ENCODE measurements at regions not wholly inside any gene's neighbourhood (a gene's known extent, or its start where the extent isn't known, plus 50 kb on each side); places are given as distances from the start of the nearest gene placed in this dataset.

- DNase-seq: no peak
Measured at GRCh38 chr10:117669122-117669521, 126.6 kb downstream of the EMX2 start.

- DNase-seq: no peak
Measured at GRCh38 chr10:117670116-117670904, 127.8 kb downstream of the EMX2 start.

DNA sequence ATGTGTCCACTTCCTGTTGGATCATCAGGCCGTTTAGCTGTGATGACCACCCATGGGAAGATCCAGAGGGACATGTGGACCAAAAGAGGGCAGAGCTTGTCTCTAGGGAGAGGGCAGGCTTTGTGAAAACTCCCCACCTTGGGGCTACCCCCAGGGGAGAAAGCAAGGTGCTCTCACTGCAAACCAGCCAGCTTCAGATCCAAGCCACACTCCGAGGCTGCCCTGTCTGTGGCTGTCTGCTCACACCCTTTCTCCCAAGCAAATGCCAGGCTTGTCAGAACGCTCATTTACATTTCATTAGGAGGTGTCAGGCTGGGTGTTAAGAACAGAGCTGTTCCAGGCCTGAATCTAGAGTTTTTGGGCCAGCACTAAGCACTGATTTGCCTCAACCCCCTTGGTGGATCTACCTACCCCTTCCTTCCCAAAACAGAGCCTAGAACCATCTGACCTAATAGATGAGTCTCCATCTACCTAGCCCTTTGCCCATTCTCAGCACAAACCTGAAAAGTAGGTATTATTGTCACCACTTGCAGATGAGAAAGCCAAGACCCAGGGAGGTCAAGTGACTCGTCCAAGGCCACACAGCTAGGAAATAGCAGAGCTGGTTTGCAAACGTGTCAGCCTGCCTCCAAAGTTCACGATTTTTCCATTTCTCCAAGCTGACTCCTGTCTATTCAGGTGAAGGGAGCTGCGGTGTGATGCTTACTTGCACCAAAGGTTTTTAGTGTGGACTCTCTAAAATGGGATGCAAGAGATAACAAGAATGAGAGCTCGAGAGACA, 130.9 kb downstream of the EMX2 start:
- DNase-seq: no peak

GRCh38 chr10:117674201-117674600, 131.7 kb downstream of the EMX2 start:
- no peak for DNase-seq

- DNase-seq: no peak
Measured at GRCh38 chr10:117674646-117675045, 132.1 kb downstream of the EMX2 start.

DNA sequence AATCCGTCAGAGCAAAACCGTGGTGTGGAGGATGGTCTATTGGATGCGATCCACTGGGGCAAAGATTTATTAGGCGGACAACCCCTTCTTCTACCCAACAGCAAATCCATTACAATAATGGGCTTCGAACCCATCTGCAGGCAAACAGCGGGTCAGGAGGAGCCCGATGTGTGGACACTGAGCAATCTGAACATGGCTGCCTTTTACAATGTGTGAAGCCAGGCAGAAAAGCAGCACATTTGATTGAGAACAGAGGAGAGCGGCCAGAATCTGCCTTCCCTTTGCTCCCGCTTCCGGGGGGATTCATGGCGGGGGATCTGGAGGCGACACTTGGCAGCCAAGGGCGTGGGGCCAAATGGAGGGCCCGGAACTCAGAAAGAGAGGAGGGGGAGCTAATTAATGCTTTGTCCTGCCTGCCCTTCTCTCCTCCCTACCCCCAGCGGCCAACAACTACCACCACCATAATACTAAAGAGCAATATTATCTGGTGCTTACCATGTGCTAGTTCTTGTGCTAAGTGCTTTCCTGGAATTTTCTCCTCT, 133.0 kb downstream of the EMX2 start:
- DNase-seq: no peak

- no peak for DNase-seq
Measured at GRCh38 chr10:117677239-117677638, 134.7 kb downstream of the EMX2 start.

DNA sequence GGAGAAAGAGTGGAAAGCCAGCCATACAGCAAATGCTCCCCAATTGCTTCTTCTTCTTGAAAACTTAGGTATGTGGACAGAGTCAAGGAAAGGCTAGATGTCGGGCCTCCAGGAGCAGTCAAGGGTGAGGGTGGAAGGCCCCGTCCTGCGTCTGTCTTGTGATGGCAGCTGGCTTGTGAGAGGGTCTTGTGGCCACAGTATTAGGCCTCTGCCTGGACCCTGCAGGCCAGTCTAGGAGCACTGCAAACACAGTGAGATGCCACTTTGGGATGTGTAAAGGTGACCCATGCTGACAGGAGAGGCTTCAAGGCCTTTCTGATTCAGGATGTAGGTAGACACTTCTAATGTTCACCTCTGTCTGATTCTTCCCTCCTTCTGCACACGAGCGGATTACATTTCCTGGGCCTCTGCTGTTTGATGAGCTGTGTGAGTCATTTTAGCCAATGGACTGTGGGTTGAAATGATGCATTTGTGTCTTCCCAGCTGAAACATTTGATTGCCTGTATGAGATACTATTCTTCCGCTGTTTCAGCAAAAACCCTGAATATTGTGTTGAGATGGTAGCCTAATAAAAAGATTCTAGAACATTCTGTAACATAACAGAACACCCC, 135.4 kb downstream of the EMX2 start:
- no peak for DNase-seq

DNA sequence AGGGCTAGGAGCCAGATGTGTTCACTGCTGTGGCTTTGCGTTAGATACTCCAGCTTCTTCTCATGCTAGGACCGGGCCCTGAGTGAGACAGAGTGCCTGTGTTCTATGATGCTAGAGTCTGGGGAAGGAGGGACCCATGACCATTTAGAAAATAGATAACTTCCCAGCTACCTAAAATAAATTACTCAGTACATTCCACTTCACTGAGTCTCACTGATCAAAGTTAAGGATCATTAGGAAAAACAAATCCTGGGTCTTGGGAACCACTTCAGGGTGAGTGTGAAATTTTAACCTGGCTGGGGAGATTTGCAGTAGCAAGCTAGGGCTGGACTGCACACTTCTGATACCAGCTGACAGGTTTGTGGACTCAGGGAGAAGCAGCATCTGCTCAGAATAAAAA, 138.1 kb downstream of the EMX2 start:
- no peak for DNase-seq

- no peak for DNase-seq
Measured at GRCh38 chr10:117681104-117681503, 138.6 kb downstream of the EMX2 start.

DNA sequence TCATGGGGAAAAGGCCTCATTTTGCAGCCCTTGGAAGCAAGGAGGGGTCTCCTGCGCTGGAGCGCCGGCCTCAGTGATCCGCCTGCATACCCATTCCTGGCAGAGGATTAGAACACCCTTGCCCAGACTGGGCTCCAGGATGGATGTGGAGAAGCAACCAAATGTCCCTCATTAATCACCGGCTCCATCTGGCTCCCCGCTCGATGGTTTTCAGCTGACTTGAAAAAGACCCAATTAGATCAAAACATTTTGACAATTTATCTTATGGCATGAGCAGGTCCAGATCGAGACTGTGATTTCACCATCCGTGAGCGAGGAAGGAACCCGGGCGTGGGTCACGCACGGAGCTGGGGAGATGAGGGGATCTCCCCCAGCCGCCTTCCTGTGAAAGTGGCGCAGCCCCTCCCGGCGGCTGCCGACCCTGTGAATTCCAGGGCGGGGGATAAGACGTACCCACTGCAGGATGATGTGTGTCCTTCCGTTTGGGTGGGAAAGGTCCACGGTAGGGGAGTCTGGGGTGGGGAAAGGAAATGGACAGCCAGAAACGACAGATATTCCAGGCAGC, 141.6 kb downstream of the EMX2 start:
- no peak for DNase-seq

- DNase-seq: peak in 5 of 56 donors; percentile 2 to 26 (median 6)
Measured at GRCh38 chr10:117684672-117685211, 142.2 kb downstream of the EMX2 start.

- no peak for DNase-seq
Measured at GRCh38 chr10:117685431-117685830, 142.9 kb downstream of the EMX2 start.

DNA sequence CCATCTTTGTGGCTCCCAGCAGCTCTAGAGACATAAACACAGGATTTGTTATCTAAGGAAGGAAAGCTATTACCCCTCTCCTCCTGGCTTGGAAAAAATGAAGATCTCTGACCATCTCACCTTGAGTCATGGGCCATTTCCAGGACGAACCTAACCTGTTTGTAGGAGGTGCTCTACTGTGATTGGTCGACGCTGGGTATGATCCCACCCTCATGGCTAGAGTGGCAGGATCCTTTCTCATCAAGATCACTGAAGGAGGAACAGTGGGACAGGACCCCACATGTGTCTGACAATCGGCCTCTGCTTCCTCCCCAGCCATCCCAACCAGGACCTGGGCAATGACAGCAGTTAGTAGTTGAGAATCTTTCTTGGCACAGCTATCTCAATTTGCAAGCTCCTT, 144.1 kb downstream of the EMX2 start:
- no peak for DNase-seq

DNA sequence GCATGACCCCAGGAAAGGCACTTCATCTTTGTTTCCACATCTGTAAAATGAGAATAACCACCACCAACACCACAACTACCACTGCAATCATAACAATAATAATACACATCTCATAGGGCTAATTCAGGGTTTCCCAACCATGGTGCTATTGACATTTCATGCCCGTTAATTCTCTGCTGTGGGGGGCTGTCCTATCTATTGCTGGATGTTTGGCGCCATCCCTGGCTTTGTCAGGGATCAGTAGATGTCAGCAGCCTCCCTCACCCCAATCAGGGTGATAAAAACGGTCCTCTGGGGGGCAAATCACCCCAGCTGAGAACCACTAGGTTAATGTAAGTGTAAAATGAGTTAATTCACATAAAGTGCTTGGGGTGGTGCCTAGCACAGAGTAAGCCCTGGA, 145.8 kb downstream of the EMX2 start:
- DNase-seq: no peak

GRCh38 chr10:117689566-117689965, 147.0 kb downstream of the EMX2 start:
- DNase-seq: no peak

GRCh38 chr10:117690359-117690758, 147.8 kb downstream of the EMX2 start:
- DNase-seq: no peak

- DNase-seq: no peak
Measured at GRCh38 chr10:117694190-117694589, 151.6 kb downstream of the EMX2 start.

- no peak for DNase-seq
Measured at GRCh38 chr10:117697402-117697801, 154.9 kb downstream of the EMX2 start.

- DNase-seq: no peak
Measured at GRCh38 chr10:117698809-117699208, 156.3 kb downstream of the EMX2 start.

- no peak for DNase-seq
Measured at GRCh38 chr10:117699436-117700075, 157.0 kb downstream of the EMX2 start.
